ENCODE measurements at regions not wholly inside any gene's neighbourhood (a gene's known extent, or its start where the extent isn't known, plus 50 kb on each side); places are given as distances from the start of the nearest gene placed in this dataset.

- TF ChIP-seq ZNF350 (tag by site-specific recombination; IDR thresholded peaks at IDR 0.05): no peak
- no peak for TF ChIP-seq ZNF239 (tag by site-specific recombination; IDR thresholded peaks at IDR 0.05)
- TF ChIP-seq CTCF (tag by site-specific recombination; IDR thresholded peaks at IDR 0.05): no peak
These were observed 541.7 kb downstream of the BCOR start for GRCh38 chrX:39556056-39556455.

Data from HEK293 (cell line).